ENCODE measurements at regions not wholly inside any gene's neighbourhood (a gene's known extent, or its start where the extent isn't known, plus 50 kb on each side); places are given as distances from the start of the nearest gene placed in this dataset.

DNA sequence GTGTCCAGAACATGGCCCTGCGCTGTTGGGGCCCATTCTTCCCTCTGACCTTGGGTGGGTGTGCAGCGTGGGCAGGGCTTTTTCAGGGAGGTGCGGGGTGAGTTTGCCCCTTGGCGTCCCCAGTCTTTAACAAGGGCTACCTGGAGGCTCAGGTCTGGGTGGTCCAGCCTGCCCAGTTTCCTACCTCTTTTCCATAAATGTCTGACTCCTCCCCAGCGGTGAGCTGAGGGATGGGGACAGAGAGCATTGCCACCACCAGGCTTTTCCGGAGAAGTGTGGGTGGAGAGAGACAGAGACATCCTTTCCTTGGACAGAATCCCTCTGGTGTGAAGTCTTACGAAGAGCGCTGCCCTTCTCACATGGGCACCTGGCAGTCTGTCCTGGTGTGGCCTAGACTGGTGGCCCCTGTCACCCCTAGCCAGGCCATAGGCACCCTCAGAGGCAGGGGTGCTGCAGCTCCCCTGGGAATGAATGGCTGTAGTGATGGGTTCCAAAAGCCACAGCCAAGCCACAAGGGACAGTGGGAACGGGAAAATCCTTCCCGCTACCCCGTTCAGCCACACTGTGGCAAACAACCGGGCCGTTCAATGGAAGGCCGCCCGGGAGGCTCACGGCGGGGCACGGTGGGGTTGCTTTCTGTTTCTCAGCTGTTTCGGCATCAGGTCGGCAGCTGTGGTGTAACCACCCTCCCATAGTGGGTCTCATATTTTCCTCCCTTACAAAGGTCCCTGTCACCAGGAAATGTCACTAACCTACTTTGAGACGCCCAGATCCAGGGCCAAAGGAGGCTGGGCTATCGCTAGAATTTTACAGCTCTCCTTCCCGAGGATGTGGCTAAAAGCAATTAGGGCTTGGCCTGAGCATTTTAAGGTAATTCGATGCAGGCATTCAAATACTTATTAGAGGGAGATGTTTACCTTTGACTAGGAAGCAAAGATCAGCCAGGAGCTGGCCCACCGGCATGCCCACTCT, 61.9 kb upstream of the GSE1 start:
- Mint-ChIP-seq H3K9me3 (ENCODE audit: unreplicated experiment) (peaks cover 2% of the 10 kb centered on the region), H3K36me3 (ENCODE audit: low read depth, unreplicated experiment) (peaks cover 2% of the 10 kb centered on the region), H3K27me3 (ENCODE audit: low read depth, unreplicated experiment) (peaks cover 16% of the 10 kb centered on the region), H3K4me1 (ENCODE audit: low read depth, unreplicated experiment) (peaks cover 2% of the 10 kb centered on the region), H3K27ac (ENCODE audit: unreplicated experiment) (no peak overlapping the region), H3K4me3 (ENCODE audit: unreplicated experiment) (peak overlapping the region; percentile 45)
- H3K79me2 ChIP-seq (ENCODE audit: insufficient read depth, low read length), result peaks cover 5% of the 10 kb centered on the region
- H3K27ac ChIP-seq (ENCODE audit: low read depth, low read length), result no peak overlapping the region
- no peak overlapping the region for H2AFZ ChIP-seq (ENCODE audit: low read depth, low read length)
- TF ChIP-seq, protein P1, sequence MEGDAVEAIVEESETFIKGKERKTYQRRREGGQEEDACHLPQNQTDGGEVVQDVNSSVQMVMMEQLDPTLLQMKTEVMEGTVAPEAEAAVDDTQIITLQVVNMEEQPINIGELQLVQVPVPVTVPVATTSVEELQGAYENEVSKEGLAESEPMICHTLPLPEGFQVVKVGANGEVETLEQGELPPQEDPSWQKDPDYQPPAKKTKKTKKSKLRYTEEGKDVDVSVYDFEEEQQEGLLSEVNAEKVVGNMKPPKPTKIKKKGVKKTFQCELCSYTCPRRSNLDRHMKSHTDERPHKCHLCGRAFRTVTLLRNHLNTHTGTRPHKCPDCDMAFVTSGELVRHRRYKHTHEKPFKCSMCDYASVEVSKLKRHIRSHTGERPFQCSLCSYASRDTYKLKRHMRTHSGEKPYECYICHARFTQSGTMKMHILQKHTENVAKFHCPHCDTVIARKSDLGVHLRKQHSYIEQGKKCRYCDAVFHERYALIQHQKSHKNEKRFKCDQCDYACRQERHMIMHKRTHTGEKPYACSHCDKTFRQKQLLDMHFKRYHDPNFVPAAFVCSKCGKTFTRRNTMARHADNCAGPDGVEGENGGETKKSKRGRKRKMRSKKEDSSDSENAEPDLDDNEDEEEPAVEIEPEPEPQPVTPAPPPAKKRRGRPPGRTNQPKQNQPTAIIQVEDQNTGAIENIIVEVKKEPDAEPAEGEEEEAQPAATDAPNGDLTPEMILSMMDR (IDR thresholded peaks at IDR 0.05; ENCODE audit: insufficient read depth, low read depth, low read length), result no peak
- TF ChIP-seq EZH2 (IDR thresholded peaks at IDR 0.05; ENCODE audit: insufficient read depth, low read length), result no peak
- H3K9me3 ChIP-seq (ENCODE audit: insufficient read depth, low read depth, low read length), result no peaks in the 10 kb centered on the region
- H3K4me2 ChIP-seq (ENCODE audit: low read length), result no peak overlapping the region
- peaks cover 9% of the 10 kb centered on the region for H3K4me1 ChIP-seq (ENCODE audit: insufficient read depth, low read length)
- DNase-seq (ENCODE audit: low read depth), result no peak
- peaks cover 17% of the 10 kb centered on the region for H4K20me1 ChIP-seq (ENCODE audit: insufficient read depth, low read length)
- no peak overlapping the region for H3K4me3 ChIP-seq (ENCODE audit: insufficient read depth, low read depth, low read length)
- no peak for FAIRE-seq
- H3K36me3 ChIP-seq (ENCODE audit: insufficient read depth, low read length), result no peaks in the 10 kb centered on the region
- no peak overlapping the region for H3K9ac ChIP-seq (ENCODE audit: low read length)
- H3K27me3 ChIP-seq (ENCODE audit: insufficient read depth, low read length), result no peaks in the 10 kb centered on the region

DNA sequence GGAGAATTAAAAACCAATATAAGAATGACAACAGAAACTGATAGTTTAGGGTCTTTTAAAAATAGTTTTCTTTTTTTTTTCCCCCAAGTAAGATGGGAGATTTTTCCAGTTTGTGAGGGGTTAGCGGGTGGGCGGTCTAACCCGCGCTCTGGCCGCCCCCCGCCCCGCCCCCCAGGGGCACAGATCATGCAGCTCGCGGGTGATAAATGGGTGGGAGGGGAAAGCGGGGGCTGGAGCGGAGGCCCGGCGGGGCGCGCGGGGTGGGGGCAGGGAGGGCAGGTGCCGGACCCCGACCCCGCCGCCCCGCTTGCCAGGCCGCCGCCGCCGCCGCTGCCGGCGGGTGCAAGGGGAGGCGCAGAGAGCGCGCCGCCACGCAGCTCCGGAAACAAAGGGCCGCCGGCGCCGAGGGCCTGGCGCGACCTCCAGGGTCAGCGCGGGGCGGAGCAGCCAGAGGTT, 60.1 kb upstream of the GSE1 start:
- H3K27ac Mint-ChIP-seq (ENCODE audit: unreplicated experiment), result no peak overlapping the region
- DNase-seq (ENCODE audit: low read depth), result no peak
- H3K9ac ChIP-seq (ENCODE audit: low read length), result peak overlapping the region; percentile 67
- H3K27ac ChIP-seq (ENCODE audit: low read depth, low read length), result no peak overlapping the region
- H3K36me3 Mint-ChIP-seq (ENCODE audit: low read depth, unreplicated experiment), result peaks cover 2% of the 10 kb centered on the region
- H3K9me3 Mint-ChIP-seq (ENCODE audit: unreplicated experiment), result no peaks in the 10 kb centered on the region
- no peaks in the 10 kb centered on the region for H3K9me3 ChIP-seq (ENCODE audit: insufficient read depth, low read depth, low read length)
- H3K4me2 ChIP-seq (ENCODE audit: low read length), result peak overlapping the region; percentile 99
- H3K4me3 ChIP-seq (ENCODE audit: insufficient read depth, low read depth, low read length), result peak overlapping the region; percentile 65
- peaks cover 16% of the 10 kb centered on the region for H3K27me3 Mint-ChIP-seq (ENCODE audit: low read depth, unreplicated experiment)
- no peaks in the 10 kb centered on the region for H3K36me3 ChIP-seq (ENCODE audit: insufficient read depth, low read length)
- peaks cover 18% of the 10 kb centered on the region for H3K4me1 ChIP-seq (ENCODE audit: insufficient read depth, low read length)
- H4K20me1 ChIP-seq (ENCODE audit: insufficient read depth, low read length), result peaks cover 28% of the 10 kb centered on the region
- no peak for FAIRE-seq
- peaks cover 10% of the 10 kb centered on the region for H3K4me1 Mint-ChIP-seq (ENCODE audit: low read depth, unreplicated experiment)
- H3K79me2 ChIP-seq (ENCODE audit: insufficient read depth, low read length), result peaks cover 10% of the 10 kb centered on the region
- H3K27me3 ChIP-seq (ENCODE audit: insufficient read depth, low read length), result no peaks in the 10 kb centered on the region
- H2AFZ ChIP-seq (ENCODE audit: low read depth, low read length), result no peak overlapping the region
- peak overlapping the region; percentile 71 for H3K4me3 Mint-ChIP-seq (ENCODE audit: unreplicated experiment)
- no peak for TF ChIP-seq EZH2 (IDR thresholded peaks at IDR 0.05; ENCODE audit: insufficient read depth, low read length)
- TF ChIP-seq, protein P1 (IDR thresholded peaks at IDR 0.05; ENCODE audit: insufficient read depth, low read depth, low read length), result no peak
